GM18520 (cell line): ENCODE measurements at regions not wholly inside any gene's neighbourhood (a gene's known extent, or its start where the extent isn't known, plus 50 kb on each side); places are given as distances from the start of the nearest gene placed in this dataset.

Source experiments
- ATAC-seq: cut with Tn5 transposase; IDR thresholded peaks from one replicate; pipeline ENCODE4 v1.9.1; 2021; ENCODE audit not compliant: unreplicated experiment

DNA sequence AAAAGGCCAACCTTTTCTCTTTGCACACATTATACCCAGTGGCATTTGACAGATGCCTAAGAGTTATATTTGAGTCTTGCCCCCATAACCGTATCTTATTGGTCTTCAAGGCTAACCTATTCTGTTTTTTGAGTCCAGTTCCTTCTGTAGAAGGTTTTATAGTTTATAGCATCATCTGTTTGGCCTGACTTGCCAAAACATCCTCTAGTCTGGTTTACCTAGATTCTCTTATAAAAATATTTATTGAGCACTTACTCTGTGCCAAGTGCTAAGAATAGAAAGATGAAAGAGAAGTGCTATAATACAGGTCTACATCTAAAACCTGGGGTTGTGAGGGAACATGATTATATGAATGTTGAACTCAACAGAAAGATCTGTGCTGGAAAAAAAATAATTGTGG is 55.9 kb upstream of the PIP4K2A start:
- no peak for ATAC-seq

DNA sequence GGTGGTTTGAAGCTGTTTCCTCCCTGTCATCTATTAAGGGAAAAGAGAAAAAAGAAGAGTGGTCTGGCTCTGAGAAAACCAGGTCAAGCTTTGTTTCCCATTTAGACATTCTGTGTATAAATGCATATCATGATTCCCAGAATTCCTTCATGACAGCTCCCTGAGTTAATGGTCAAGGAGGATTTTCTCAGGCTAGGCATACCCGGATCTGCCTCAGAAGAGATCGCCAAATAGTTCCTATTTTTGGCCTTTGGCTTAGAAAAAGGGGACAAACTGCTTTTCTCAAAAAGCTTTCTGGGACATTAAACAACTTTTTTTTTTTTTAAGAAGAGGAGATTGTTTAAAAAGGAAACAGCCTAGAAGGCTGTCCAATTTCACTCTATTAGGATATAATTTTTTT is 53.5 kb upstream of the PIP4K2A start:
- ATAC-seq = no peak

DNA sequence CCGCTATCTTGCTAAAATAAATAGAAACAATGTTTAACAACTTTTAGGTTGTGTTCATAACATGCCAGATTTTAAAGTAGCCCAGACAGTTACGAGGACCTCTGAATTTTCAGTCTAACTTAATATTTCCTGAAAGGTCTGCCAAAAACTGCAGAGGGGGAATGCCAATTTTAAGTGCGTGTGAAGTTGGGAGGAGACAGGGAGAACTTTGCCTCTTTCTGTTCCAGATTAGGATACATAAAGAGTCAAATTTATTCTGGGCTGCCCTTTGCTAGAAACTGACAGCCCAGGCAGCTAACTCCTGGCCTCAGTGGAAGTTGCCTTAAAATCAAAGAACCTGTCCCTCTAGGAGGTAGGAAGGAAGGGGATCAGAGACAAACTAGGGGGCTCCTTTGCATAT is 52.3 kb upstream of the PIP4K2A start:
- ATAC-seq = no peak

DNA sequence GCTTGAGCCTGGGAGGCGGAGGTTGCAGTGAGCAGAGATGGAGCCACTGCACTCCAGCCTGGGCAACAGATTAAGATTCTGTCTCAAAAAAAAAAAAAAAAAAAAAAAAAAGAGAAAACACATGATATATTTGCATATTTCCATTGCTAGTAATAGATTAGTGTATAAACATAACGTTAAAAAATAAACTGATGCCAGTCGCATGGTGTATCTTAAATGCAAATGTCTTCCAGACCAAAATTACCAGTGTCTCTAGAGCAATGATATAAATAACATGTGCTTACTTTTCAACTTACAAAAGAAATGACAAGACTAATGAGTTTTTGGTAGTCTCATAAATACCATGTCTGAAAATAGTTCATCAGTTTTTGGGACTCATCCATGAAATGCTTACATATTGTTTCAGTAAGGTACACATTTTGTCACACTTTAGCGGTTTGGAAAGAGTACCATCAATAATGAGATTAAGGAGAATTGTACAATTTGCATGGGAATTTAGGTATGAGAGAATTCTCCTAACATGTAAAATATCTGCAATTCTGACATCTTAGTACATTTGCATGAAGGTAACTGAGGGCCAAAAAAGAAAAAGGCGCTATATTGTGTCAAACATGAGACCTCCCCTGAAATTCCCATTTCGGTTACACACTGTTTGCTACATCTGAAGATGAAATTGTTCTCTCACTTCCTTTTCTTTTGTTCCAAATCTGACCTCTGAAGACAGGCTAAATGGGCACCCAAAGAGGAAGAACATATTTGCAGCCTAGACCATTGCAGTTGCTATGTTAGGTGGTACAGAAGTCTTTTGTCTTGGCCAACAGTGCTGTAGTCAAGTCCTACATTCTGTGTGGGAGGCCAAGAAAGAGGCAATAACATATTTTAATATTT is 51.5 kb upstream of the PIP4K2A start:
- peak; percentile 39 for ATAC-seq

DNA sequence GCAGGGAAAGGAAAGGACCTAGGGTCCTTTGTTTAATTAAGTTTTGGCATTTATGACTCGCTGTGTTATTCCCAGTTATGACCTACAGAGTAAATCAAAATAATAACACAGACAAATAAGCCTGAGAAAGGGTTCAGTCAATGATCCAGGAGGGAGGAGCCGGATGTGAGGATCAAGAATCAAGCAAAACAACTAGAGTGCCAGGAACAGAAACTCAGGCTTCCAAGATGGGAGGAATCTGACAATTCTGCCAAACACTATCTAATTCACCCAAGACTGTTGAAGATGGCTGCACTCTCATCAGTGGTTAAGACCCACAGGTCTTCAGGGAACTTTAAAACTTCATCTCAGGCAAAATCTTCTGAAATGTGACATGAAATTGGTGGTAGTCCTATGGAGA is 50.3 kb upstream of the PIP4K2A start:
- ATAC-seq = no peak
